PC-3 (cell line): ENCODE measurements at regions not wholly inside any gene's neighbourhood (a gene's known extent, or its start where the extent isn't known, plus 50 kb on each side); places are given as distances from the start of the nearest gene placed in this dataset.

Experiments
- ATAC-seq: fragments of 200-7000 bp; cut with Tn5 transposase; 2 replicates; pipeline ENCODE4 v1.9.1; 2020; ENCODE audit warnings: mild to moderate bottlenecking, moderate library complexity
- BruUV-seq: library from RNA; stranded (reverse); fragments of 400-500 nt; replicated peaks from 2 replicates; lab custom pipeline; 2021; lab: Mats Ljungman, UMichigan
- CTCF ChIA-PET: fragments of 300-600 bp; sonication (Branson Sonifier 250); formaldehyde crosslinking; loops from one replicate; lab custom pipeline; 2022; ENCODE audit warnings: antibody characterized with exemption; lab: Charles Lee
- POLR2A ChIA-PET: fragments of 300-600 bp; sonication (Branson Sonifier 250); formaldehyde crosslinking; loops from one replicate; lab custom pipeline; 2022; ENCODE audit warnings: antibody characterized with exemption; ENCODE audit not compliant: unreplicated experiment; lab: Charles Lee
- DNase-seq: peaks from one replicate; pipeline ENCODE4 v3.0.0-alpha.2; 2015
- H2AFZ ChIP-seq: fragments of 300-600 bp; sonication (generic); 2 replicates; pipeline ENCODE4 v1.6.0; 2016; ENCODE audit warnings: antibody characterized with exemption, low read length
- H3F3A ChIP-seq: fragments of 300-600 bp; sonication (generic); one replicate; pipeline ENCODE4 v1.6.0; 2017; ENCODE audit warnings: antibody characterized with exemption, low read length, control low read depth, mild to moderate bottlenecking; ENCODE audit not compliant: unreplicated experiment
- H3K27ac ChIP-seq: fragments of 300-600 bp; sonication (generic); 2 replicates; pipeline ENCODE4 v1.5.1; 2016; ENCODE audit warnings: mild to moderate bottlenecking, low read length
- H3K27me3 ChIP-seq: fragments of 300-600 bp; sonication (generic); 2 replicates; pipeline ENCODE4 v1.6.1; 2016; ENCODE audit warnings: low read length, mixed read lengths
- H3K36me3 ChIP-seq: fragments of 300-600 bp; sonication (generic); 2 replicates; pipeline ENCODE4 v1.6.1; 2016; ENCODE audit warnings: low read depth, mixed run types, low read length, mixed read lengths
- H3K4me1 ChIP-seq: fragments of 300-600 bp; sonication (generic); 2 replicates; pipeline ENCODE4 v1.5.1; 2016; ENCODE audit warnings: low read length; ENCODE audit not compliant: insufficient read depth
- H3K4me2 ChIP-seq: fragments of 300-600 bp; sonication (generic); 2 replicates; pipeline ENCODE4 v1.6.0; 2016; ENCODE audit warnings: low read length
- H3K4me3 ChIP-seq: fragments of 300-600 bp; sonication (generic); 2 replicates; pipeline ENCODE4 v1.5.1; 2016; ENCODE audit warnings: mild to moderate bottlenecking, low read length, mixed read lengths
- H3K79me2 ChIP-seq: fragments of 300-600 bp; sonication (generic); 2 replicates; pipeline ENCODE4 v1.6.1; 2017; ENCODE audit warnings: low read length, mixed read lengths
- H3K9ac ChIP-seq: fragments of 300-600 bp; sonication (generic); 2 replicates; pipeline ENCODE4 v1.6.0; 2016; ENCODE audit warnings: mild to moderate bottlenecking, low read length
- H3K9me2 ChIP-seq: fragments of 300-600 bp; sonication (generic); replicated peaks from 2 replicates; pipeline ENCODE4 v1.6.1; 2016; ENCODE audit warnings: mixed run types, low read length, mixed read lengths
- H3K9me3 ChIP-seq: fragments of 300-600 bp; sonication (generic); 2 replicates; pipeline ENCODE4 v1.6.1; 2016; ENCODE audit warnings: low read length, mixed read lengths
- H4K20me1 ChIP-seq: fragments of 300-600 bp; sonication (generic); 2 replicates; pipeline ENCODE4 v1.6.1; 2016; ENCODE audit warnings: low read length, mixed read lengths
- CTCF ChIP-seq: fragments of 300-600 bp; sonication (generic); conservative IDR thresholded peaks from 2 replicates; pipeline ENCODE4 v1.5.1; 2017; ENCODE audit warnings: antibody characterized with exemption, low read depth, mild to moderate bottlenecking, low read length
- EZH2 ChIP-seq: fragments of 300-600 bp; sonication (generic); IDR thresholded peaks from one replicate; pipeline ENCODE4 v1.6.1; 2017; ENCODE audit warnings: antibody characterized with exemption, mild to moderate bottlenecking, low read length; ENCODE audit not compliant: unreplicated experiment
- EZH2phosphoT487 ChIP-seq: fragments of 300-600 bp; sonication (generic); IDR thresholded peaks from 2 replicates; pipeline ENCODE4 v1.6.1; 2018; ENCODE audit warnings: mild to moderate bottlenecking, antibody characterized with exemption, low read length, borderline replicate concordance
- intact Hi-C: fragments of 100-400 bp; cut with micrococcal nuclease; formaldehyde crosslinking; loops from 2 replicates; pipeline ENCODE4 v1.9.0; 2023

- no peaks in the 10 kb centered on the region for H3K9me3 ChIP-seq
- intact Hi-C loops = no loop called here
Measured at GRCh38 chr3:182276512-182276911, 516.8 kb upstream of the ATP11B start.

GRCh38 chr3:182284793-182285192 lies 508.5 kb upstream of the ATP11B start:
- H3K79me2 ChIP-seq = no peaks in the 10 kb centered on the region
- peak overlapping the region; percentile 73 for H3K27ac ChIP-seq
- H3K9me2 ChIP-seq = no peaks in the 10 kb centered on the region
- TF ChIP-seq EZH2 (no peak), CTCF (no peak), EZH2phosphoT487 (no peak)
- intact Hi-C loops = no loop called here
- no TSS peak for BruUV-seq
- peak overlapping the region; percentile 12; the same call in 1 of the 2 replicates for H3K9ac ChIP-seq
- ATAC-seq (peak; percentile 96), DNase-seq (peak; percentile 82)
- peak overlapping the region; percentile 71 for H2AFZ ChIP-seq
- no peaks in the 10 kb centered on the region for H3K9me3 ChIP-seq
- H3K4me3 ChIP-seq = peak overlapping the region; percentile 16; the same call in 1 of the 2 replicates
- peak overlapping the region; percentile 72 for H3K4me2 ChIP-seq
- H3F3A ChIP-seq = no peaks in the 10 kb centered on the region
- POLR2A ChIA-PET = interaction anchor here (0.6 kb wide), 1 partner anchor 37 kb away, joined by 3 read pairs; no protein-coding TSS in a partner anchor
- H3K4me1 ChIP-seq = peaks cover 20% of the 10 kb centered on the region
- no peaks in the 10 kb centered on the region for H4K20me1 ChIP-seq
- no peaks in the 10 kb centered on the region for H3K36me3 ChIP-seq
- H3K27me3 ChIP-seq = no peaks in the 10 kb centered on the region
- CTCF ChIA-PET = no interaction called here

More at GRCh38 chr3:182276512-182276911, 516.8 kb upstream of the ATP11B start:
- Histone ChIP-seq H3K4me3 (no peak overlapping the region), H3K36me3 (no peaks in the 10 kb centered on the region), H3K4me2 (no peak overlapping the region), H3K9me2 (no peaks in the 10 kb centered on the region), H3K79me2 (no peaks in the 10 kb centered on the region), H3F3A (no peaks in the 10 kb centered on the region), H3K27ac (no peak overlapping the region), H2AFZ (no peak overlapping the region), H3K27me3 (no peaks in the 10 kb centered on the region), H3K4me1 (no peaks in the 10 kb centered on the region), H3K9ac (no peak overlapping the region), H4K20me1 (no peaks in the 10 kb centered on the region)
- no TSS peak for BruUV-seq
- ATAC-seq = no peak
- ChIA-PET CTCF (interaction anchor here (0.5 kb wide), 1 partner anchor 817 kb away, joined by 3 read pairs; no protein-coding TSS in a partner anchor), POLR2A (no interaction called here)
- DNase-seq = no peak
- TF ChIP-seq EZH2phosphoT487 (no peak), CTCF (no peak)

- ATAC-seq (no peak), DNase-seq (peak; percentile 19)
- BruUV-seq = no TSS peak
- H3K4me2 ChIP-seq = no peak overlapping the region
- H3K4me3 ChIP-seq = no peak overlapping the region
- TF ChIP-seq CTCF = no peak
- TF ChIP-seq EZH2 = no peak
- no peak for TF ChIP-seq EZH2phosphoT487
- peaks cover 8% of the 10 kb centered on the region; the same call in 1 of the 2 replicates for H3K4me1 ChIP-seq
- POLR2A ChIA-PET = no interaction called here
- no peaks in the 10 kb centered on the region for H4K20me1 ChIP-seq
- no peak overlapping the region for H3K9ac ChIP-seq
- H3K79me2 ChIP-seq = no peaks in the 10 kb centered on the region
- intact Hi-C loops = no loop called here
- no peak overlapping the region for H3K27ac ChIP-seq
- H3K9me2 ChIP-seq = no peaks in the 10 kb centered on the region
- H3K9me3 ChIP-seq = no peaks in the 10 kb centered on the region
- CTCF ChIA-PET = no interaction called here
- no peak overlapping the region for H2AFZ ChIP-seq
- no peaks in the 10 kb centered on the region for H3K36me3 ChIP-seq
- H3F3A ChIP-seq = no peaks in the 10 kb centered on the region
- no peaks in the 10 kb centered on the region for H3K27me3 ChIP-seq
Measured at GRCh38 chr3:182292591-182292990, 500.7 kb upstream of the ATP11B start.
